ENCODE measurements at regions not wholly inside any gene's neighbourhood (a gene's known extent, or its start where the extent isn't known, plus 50 kb on each side); places are given as distances from the start of the nearest gene placed in this dataset.
"Not testable (repeated sequence)": the region's sequence is repeated elsewhere in the genome, so short reads cannot be mapped to it uniquely, and the experiment has no call there.

- DNase-seq: no peak
Observed at GRCh38 chr7:36040679-36041078, 112.4 kb upstream of the EEPD1 start.

GRCh38 chr7:36044101-36044892 is 108.8 kb upstream of the EEPD1 start:
- DNase-seq: no peak

- DNase-seq: no peak
Observed at GRCh38 chr7:36045326-36045725, 107.7 kb upstream of the EEPD1 start.

- DNase-seq: no peak
Observed at GRCh38 chr7:36045830-36046341, 107.2 kb upstream of the EEPD1 start.

- DNase-seq: no peak
Observed at GRCh38 chr7:36047091-36047658, 105.9 kb upstream of the EEPD1 start.

- DNase-seq: no peak
Observed at GRCh38 chr7:36048141-36048901, 104.7 kb upstream of the EEPD1 start.

GRCh38 chr7:36048902-36049240 is 104.2 kb upstream of the EEPD1 start:
- no peak for DNase-seq

- DNase-seq: no peak
Observed at GRCh38 chr7:36051501-36051900, 101.6 kb upstream of the EEPD1 start.

- DNase-seq: no peak
Observed at GRCh38 chr7:36053589-36053988, 99.5 kb upstream of the EEPD1 start.

- DNase-seq: no peak
Observed at GRCh38 chr7:36054637-36055036, 98.4 kb upstream of the EEPD1 start.

GRCh38 chr7:36055207-36055606 is 97.8 kb upstream of the EEPD1 start:
- no peak for DNase-seq

- no peak for DNase-seq
Observed at GRCh38 chr7:36057323-36057722, 95.7 kb upstream of the EEPD1 start.

GRCh38 chr7:36058020-36058592 is 94.9 kb upstream of the EEPD1 start:
- DNase-seq: no peak

- DNase-seq: not testable (repeated sequence)
Observed at GRCh38 chr7:36060388-36060787, 92.7 kb upstream of the EEPD1 start.

- DNase-seq: no peak
Observed at GRCh38 chr7:36062154-36062815, 90.8 kb upstream of the EEPD1 start.

- DNase-seq: no peak
Observed at GRCh38 chr7:36064676-36065075, 88.4 kb upstream of the EEPD1 start.

- DNase-seq: not testable (repeated sequence)
Observed at GRCh38 chr7:36065563-36066342, 87.3 kb upstream of the EEPD1 start.

- DNase-seq: no peak
Observed at GRCh38 chr7:36066343-36066664, 86.8 kb upstream of the EEPD1 start.

- DNase-seq: no peak
Observed at GRCh38 chr7:36070230-36070629, 82.8 kb upstream of the EEPD1 start.

- no peak for DNase-seq
Observed at GRCh38 chr7:36071605-36072004, 81.4 kb upstream of the EEPD1 start.

- DNase-seq: no peak
Observed at GRCh38 chr7:36072620-36073019, 80.4 kb upstream of the EEPD1 start.

GRCh38 chr7:36075561-36075960 is 77.5 kb upstream of the EEPD1 start:
- no peak for DNase-seq
